GM19372 (cell line): ENCODE measurements at regions not wholly inside any gene's neighbourhood (a gene's known extent, or its start where the extent isn't known, plus 50 kb on each side); places are given as distances from the start of the nearest gene placed in this dataset.

Source experiments
- ATAC-seq: cut with Tn5 transposase; IDR thresholded peaks from one replicate; pipeline ENCODE4 v1.9.1; 2021; ENCODE audit warnings: mild to moderate bottlenecking, low read depth, moderate library complexity; ENCODE audit not compliant: unreplicated experiment

DNA sequence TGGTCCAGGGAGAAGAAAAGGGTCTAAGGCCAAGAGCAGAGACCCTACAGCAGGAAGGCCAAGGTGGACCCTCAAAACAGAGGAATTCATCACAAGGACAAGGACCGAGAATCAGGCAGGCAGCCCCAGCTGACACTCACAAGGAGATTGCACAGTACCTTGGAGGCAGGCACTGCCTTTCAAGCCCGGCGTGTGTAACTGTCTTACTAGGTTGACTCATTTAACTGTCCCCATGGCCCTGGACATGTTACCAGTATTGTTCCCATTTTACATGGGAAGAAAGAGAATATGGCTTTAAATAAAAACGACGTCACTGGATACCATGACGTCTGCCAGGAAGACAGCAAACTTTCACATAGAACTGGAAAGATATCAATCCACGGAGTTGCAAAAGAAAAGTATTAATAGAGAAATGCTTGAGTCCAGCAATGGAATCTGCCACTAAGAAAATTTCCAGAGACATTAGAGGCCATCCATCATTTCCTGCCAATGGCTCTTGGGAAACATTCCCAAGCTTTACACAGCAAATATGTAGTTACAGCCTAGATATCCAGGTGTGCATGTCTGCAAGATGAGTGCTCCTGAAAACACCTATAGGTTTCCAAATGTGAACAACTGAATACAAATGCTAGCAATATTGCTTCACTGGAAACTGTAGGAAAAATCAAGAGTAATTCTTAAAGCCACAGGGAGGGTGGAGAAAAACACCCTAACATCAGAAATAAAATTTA lies 111.5 kb upstream of the RPS6KA2 start:
- no peak for ATAC-seq

DNA sequence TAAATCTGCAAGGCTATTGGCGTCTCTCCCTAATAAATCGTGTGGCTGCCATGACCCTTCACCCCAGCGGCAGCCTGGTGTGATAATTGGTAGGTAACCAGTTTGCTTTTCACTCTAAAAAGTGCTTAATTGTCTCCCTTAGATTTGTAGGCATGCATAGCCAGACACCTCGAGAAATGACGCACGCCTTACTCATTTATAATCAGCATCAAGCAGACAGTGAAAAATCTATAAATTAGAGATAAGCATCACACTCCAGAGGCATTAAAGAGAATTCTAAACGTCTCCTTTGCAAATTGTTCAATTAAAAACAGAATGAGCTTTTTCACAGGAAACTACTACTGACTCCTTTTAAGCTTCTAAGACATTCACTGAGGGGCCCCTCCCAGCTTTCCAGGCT lies 110.2 kb upstream of the RPS6KA2 start:
- no peak for ATAC-seq

DNA sequence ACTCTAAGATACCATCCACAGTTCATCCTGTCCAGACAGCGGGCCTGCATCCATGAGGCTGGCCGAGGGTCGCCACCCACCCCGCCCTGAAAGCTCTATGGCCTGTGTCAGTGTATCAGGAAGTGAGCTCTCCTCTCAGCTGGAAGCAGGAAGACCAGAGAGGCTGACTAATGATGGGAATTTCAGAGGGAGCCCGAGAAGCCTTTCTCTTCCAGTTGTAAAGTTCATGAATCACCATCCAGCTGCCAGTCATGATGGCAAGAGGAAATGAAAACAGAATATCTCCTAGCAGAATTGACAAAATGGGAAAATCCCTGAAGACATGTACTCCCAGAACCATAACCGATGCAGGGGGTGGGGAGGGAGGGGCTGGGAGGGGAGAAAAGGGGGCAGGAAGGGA lies 109.6 kb upstream of the RPS6KA2 start:
- ATAC-seq = no peak

DNA sequence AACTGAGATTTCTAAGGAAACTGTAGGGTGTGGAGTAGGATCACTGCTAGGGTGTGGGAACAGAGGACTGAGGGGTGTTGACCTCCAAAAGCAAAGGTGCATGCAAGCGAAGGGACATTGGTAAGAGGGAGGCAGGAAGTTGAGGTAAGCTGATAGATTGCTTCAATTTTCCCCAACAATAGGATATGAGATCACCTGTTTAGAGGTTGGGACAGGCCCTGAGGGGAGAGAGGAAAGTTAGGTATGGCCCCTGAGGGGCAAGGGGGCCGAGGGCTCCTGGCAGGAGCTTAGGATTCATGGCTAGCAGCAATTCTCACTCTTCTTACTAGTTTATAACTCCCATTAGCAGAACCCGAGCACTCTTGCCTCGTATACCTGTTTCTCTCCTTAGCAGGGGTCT lies 106.8 kb upstream of the RPS6KA2 start:
- ATAC-seq = no peak

DNA sequence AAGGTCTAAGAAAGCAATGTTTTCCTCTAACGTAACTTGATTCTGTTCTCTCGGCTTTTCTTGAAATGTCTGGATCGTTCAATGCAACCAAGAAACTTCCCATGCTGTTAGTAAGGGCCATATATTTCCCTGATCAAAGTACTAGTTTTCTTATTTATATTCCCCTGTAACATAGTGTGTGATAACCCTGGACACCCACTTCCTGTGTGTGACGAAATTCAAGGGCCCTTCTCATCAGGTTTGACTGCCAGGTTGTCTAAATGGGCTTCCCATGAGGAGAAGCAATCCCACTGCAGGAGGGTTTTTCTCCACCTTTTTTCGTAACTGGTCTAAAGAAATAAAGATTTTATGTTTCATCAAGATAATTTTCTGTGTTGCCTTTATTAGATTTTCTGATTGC lies 102.6 kb upstream of the RPS6KA2 start:
- ATAC-seq = no peak

DNA sequence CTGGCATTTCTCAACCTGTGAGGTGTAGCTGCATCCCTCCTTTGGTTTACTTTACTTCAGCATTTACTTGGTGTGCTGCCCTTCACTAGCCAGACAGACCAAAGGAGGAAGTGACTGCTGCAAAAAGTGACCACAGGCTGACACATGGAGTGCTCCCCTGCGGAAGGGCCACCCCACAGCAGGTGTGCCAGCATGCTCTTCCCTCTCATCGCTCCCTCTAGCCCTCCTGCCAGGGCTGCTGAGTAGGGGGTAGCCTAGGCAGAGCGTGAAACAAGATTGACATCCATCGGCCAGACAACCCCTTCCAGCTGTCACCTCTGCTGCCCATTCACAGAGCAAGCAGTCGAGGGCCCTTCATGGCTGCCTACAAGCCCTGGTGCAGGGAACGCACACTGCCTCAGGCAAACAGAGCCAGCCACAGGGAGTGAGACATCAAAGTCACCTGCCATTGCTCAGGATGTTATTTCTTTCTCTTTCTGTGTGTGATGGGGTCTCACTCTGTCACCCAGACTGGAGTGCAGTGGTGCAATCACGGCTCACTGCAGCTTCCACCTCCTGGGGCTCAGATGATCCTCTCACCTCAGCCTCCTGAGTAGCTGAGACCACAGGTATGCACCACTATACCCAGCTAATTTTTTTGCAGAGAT lies 102.0 kb upstream of the RPS6KA2 start:
- ATAC-seq = no peak

DNA sequence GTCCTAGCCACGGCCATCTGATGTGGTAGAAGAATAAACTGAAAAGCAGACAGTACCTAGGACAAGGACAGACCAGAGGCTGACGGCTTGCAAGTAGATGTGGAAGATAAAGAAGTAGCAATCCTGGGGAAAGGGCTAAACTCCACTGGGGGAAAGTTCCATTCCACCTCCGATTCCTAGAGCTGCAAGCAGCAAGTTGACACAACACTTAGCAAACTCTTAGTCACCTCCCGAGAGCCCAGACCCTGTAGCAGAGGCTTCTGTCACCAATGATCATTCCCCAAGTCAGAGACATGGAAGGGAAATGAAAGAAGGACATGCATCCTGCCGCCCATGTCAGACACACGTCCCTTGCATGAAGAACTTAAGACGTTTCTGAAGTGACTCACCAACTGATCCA lies 99.2 kb upstream of the RPS6KA2 start:
- no peak for ATAC-seq

DNA sequence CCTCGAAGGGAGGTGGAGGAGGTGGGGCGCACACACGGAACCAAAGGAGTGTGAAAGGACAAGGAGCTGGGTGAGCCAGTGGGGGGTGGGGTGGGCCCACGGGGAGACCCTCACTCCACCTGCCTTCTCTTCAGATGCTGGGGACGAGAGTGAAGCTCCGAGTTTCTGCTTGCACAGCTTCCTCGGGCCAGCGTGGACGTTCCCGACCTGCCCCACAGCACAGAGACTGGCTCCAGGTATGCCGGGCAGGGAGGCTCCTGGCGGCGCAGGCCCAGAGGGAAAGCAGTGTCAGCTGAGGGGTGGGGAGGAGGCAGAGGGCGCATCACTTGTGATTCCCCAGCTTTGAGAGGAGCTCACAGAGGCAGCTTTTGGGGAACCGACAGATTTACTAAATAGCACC lies 98.5 kb upstream of the RPS6KA2 start:
- ATAC-seq = no peak

DNA sequence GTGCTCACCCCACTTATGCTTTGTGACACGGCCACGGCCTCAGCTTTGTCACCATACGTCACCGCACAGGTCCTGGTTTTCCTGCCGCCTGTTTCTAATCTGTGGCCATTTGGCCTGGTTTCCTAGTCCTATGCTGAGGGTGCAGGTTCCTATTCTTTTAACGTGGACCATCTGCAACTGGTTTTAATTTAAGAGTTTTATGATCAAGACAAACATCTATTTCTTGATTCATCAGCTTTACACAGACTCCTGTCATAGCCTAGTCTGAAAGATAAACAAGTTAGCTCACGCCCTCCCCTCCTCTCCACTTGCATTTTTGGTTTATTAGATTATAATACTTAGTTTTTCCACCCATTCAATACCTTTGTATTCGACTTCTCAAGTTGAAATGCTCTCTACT lies 97.5 kb upstream of the RPS6KA2 start:
- no peak for ATAC-seq

DNA sequence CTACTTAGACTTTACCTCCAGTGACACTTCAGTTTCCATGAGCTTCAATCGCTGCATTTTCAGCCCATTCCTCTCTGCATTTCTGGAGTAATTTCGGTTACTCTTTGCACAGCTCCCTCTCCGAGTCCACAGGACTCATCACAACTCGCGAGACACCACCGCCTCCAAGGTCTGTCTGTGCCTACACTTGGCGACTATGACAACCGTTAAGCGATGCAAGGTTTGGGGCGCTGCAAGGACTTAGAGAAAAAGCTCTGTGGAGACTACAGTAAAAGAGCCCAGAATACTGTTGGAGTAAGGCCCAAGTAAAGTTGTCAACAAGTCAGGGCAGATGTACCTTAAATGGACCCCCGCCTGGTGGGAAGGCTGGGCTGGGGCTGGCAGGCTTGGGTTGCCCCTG lies 95.7 kb upstream of the RPS6KA2 start:
- no peak for ATAC-seq

DNA sequence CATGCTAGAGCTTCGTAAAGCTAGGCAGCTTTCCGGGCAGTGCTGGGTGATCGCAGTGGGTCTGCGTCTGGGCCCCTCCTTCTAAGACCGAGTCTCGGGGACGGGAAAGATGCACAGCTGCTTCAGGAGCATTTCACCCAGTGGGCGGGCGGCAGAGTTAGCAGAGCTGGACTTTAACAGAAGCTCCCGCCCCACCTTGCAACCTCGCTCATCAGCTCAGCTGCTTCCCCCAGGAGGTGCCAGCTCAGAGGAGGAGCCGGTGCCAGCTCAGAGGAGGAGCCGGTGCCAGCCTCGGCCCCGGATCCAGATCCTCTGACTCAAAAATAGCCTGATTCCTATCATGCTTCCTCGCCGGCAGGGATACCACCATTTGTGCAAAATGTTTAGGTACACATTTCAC lies 94.5 kb upstream of the RPS6KA2 start:
- no peak for ATAC-seq

DNA sequence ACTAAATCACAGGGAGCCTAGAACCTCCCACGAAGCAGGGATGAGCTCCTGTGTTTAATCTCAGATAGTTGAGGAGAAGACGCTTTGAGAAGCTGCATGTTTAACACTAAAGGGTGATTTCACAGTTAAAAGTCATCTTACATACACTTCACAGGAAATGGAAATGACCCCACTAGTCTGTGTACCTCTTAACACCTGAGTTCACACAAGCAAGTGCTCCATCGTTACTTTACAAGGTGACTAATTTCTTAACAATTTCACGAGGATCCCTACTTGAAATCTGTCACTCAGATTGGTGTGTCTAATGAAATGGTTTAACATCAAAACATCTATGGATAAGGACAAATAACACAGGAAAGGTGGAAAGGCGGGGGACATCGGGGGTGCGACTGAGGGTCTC lies 93.8 kb upstream of the RPS6KA2 start:
- no peak for ATAC-seq

DNA sequence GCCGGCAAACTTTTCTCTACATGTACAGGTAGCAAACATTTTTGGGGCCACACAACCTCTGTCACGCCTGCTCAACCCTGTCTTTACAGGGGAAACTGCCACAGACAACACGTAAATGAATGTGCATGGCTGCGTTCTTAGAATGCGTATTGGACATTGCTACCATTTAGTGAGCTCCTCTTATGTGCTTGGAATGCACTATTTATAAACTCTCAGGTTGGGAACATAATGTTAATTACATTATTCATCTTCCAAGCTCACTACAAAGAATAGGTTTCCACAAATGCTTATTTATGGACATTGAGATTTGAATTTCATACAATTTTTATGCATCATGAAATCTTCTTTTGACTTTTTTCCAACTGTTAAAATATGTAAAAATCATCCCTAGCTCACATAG lies 92.0 kb upstream of the RPS6KA2 start:
- ATAC-seq = no peak

DNA sequence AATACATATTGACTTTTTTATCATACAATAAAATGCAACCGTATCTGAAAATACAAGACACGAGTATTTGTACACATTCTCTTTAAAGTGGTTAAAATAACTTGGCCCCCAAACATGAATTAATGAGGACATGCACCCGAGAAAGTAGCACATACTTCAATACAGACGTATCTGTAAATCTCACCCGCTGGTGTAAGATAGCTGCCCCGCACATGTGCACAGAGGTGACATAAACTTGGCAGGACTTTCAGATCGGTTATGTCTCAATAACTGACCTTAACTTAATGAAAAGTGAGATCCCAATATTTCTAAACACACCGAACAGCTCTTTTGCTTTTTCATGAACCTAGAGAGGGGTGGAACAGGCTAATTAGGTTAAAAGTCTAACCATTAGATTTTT lies 91.5 kb upstream of the RPS6KA2 start:
- no peak for ATAC-seq

DNA sequence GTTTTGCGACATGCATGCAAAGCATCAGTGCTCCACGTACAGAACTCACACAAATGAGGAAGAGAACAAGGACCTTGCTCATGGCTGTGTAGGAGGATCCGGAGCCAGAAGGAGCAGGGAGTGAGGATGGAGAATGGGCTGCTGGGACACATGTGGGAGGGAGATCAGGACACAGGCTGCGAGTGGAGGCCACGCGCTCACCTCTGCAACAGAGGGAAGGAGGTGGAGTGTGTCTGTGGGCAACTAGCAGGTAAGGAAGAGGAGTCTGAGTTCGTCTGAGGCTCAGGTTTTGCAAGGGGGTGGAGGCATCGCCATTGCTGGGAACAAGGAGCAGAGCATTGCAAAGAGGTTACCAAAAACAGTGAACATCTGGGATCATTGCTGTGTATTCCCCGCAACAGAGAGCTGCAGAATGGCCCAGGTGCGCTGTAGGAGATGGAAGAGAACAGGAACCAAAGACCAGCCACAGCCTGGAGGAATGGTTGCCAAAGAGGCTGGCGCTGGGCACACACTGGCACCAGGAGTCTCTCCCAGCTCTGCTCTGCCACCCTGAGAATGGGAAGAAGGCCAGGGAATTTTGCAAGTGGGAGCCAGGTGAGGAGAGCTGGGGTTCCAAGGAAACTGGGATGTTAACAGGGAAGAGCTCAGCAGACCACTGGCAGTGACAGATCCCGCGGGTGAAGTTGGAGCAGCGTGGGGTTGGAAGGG lies 90.0 kb upstream of the RPS6KA2 start:
- ATAC-seq = no peak

DNA sequence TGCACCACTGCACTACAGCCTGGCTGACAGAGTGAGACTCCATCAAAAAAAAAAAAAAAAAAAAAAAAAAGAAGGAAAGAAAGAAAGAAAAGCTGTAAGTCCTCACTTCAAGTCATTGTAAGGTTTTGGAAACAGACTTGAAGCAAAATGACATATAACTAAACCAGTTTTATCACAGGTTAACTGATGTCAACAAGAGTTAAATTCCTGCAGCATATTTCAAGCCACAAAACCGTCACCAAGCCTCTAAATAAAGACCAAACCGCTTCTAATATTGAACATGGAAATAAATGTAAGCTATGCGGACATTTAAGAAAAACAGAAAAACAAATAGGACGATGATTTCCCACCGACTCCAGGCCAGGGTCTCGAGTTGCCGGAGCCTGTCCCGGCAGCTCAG lies 88.9 kb upstream of the RPS6KA2 start:
- ATAC-seq = no peak

DNA sequence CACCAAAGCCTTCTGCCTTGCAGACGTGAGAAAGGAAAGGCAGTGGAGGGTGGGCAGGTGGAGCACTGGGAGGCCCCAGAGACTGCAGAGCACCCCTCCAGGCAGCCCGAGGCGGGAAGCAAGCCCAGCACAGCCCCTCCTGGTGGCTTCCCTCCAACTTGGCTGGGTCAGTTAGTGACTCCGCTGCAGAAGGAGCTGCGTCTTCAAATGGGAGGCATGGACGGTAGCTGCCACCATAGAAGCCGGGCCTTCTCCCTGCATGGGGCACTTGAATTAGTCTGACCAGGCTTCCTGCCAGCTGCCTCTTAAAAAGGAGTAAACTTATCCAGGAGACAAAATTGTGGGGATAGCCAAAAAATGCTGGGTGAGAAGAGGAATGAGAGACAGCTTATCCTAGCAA lies 88.0 kb upstream of the RPS6KA2 start:
- no peak for ATAC-seq

DNA sequence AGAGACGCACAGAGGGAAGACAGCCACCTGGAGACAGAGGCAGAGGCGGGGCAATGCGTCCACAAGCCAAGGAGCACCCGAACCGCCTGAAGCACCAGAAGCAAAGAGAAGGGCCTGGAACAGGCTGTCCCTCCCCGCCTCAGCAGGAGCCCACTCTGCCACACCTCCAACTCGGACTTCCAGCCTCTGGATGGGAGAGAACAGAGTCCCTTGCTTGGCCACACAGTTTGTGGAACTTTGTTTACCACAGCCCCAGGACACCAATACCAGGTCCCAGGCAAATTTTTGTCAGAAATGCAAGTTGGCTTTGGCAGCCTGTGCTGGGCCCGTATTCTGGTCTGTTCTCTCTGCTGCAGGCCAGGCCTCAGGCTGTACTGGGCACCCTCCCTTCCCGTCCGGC lies 87.5 kb upstream of the RPS6KA2 start:
- ATAC-seq = no peak

DNA sequence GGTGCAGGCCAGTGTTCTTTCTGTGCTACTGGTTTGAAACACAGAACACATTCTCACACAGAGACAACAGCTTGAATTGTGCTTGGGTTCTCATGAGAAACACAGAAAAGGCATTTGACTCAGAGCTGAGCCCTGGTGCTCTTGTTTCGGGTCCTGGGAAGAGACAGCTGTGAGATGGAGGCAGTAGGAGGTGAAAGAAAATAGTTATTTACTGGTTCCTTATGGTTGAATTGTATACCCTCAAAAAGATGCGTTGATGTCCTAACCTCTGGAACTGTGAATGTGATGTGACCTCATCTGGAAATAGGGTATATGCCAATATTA lies 87.1 kb upstream of the RPS6KA2 start:
- no peak for ATAC-seq

DNA sequence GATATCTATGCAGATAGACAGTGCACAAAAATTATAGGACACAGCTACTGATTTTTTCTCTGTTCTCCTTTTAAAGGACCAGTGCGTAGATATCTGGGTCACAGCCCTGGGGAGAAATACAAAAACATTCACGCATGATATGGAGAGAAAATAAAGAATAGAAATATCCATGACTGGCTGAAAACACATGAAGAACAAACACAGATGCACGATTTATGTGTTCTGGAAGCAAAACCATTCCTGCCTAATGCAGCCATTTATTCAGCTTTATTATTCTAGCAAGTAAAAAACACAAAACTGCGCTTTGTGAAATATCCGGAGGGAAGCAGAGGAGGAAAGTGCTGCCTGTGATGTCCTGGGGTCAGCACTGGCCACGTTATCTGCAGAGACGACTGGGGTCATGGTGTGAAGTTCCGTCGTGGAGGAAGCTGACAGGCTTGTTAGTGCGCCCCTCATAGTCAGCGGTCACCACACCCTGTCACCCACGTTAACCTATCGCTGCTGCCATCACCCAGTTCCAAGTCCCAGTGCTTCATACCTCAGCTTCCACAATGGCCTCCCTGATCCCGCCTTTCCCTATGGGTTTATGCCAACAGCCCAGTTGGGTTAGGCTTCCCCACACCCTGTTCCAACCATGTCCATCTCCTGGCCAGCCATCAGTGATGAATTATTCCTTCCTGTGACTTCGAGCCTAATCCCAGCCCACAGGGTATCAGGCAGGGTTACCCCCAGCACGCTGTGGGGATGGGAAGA lies 86.6 kb upstream of the RPS6KA2 start:
- ATAC-seq = no peak
